Osteocyte (in vitro differentiated cells): ENCODE measurements at regions not wholly inside any gene's neighbourhood (a gene's known extent, or its start where the extent isn't known, plus 50 kb on each side); places are given as distances from the start of the nearest gene placed in this dataset.
"Not testable (repeated sequence)": the region's sequence is repeated elsewhere in the genome, so short reads cannot be mapped to it uniquely, and the experiment has no call there.

ENCODE experiments used
- DNase-seq: peaks from one replicate; pipeline ENCODE4 v3.0.0; 2021; ENCODE audit warnings: mixed read lengths; ENCODE audit not compliant: unreplicated experiment; ENCODE audit errors: extremely low spot score
- H3K27ac Mint-ChIP-seq: one replicate; pipeline ENCODE4 v1.8.0; 2021; ENCODE audit warnings: mild to moderate bottlenecking, mixed read lengths; ENCODE audit not compliant: unreplicated experiment
- H3K27me3 Mint-ChIP-seq: one replicate; pipeline ENCODE4 v1.8.0; 2021; ENCODE audit warnings: mixed read lengths; ENCODE audit not compliant: unreplicated experiment
- H3K36me3 Mint-ChIP-seq: one replicate; pipeline ENCODE4 v1.8.0; 2021; ENCODE audit warnings: mixed read lengths; ENCODE audit not compliant: unreplicated experiment
- H3K4me1 Mint-ChIP-seq: one replicate; pipeline ENCODE4 v1.8.0; 2021; ENCODE audit warnings: mixed read lengths; ENCODE audit not compliant: unreplicated experiment
- H3K4me3 Mint-ChIP-seq: one replicate; pipeline ENCODE4 v1.8.0; 2021; ENCODE audit warnings: mild to moderate bottlenecking, moderate library complexity, mixed read lengths; ENCODE audit not compliant: unreplicated experiment
- H3K9me3 Mint-ChIP-seq: one replicate; pipeline ENCODE4 v1.8.0; 2021; ENCODE audit warnings: mixed read lengths; ENCODE audit not compliant: unreplicated experiment
- TF ChIP-seq, protein P1 (sequence below): fragments of 200-600 bp; sonication (generic); IDR thresholded peaks from 2 replicates; pipeline ENCODE4 v1.5.0; 2021; ENCODE audit warnings: antibody characterized with exemption, mild to moderate bottlenecking, moderate library complexity

GRCh38 chr17:20867436-20867937 lies 175.3 kb downstream of the USP22 start:
- H3K4me3 Mint-ChIP-seq, H3K9me3 Mint-ChIP-seq, H3K27me3 Mint-ChIP-seq, H3K36me3 Mint-ChIP-seq, H3K27ac Mint-ChIP-seq, DNase-seq: not testable (repeated sequence)
- peaks cover 25% of the 10 kb centered on the region for H3K4me1 Mint-ChIP-seq

- H3K27ac Mint-ChIP-seq, H3K9me3 Mint-ChIP-seq, H3K4me3 Mint-ChIP-seq, H3K36me3 Mint-ChIP-seq, H3K27me3 Mint-ChIP-seq: not testable (repeated sequence)
- DNase-seq, result peak; percentile 88
- H3K4me1 Mint-ChIP-seq, result peaks cover 31% of the 10 kb centered on the region
Observed at GRCh38 chr17:20867938-20868661, 174.7 kb downstream of the USP22 start.

DNA sequence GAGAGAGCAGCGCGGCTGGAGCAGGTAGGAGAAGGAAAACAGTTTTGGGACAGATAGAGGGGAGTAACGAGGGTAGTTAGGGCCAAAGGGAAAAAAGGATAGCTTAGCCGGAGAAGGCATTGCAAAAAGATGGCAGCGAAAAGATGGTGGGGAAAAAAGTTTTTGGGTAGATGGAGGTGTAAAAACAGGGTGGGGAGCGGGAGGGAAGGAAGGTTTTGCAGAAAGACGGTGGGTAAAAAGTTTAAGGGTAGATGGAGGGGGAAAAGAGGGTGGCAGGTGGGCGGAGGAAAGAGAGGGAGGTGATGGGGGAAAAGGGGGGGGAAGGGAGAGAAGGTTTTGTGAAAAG lies 174.2 kb downstream of the USP22 start:
- not testable (repeated sequence) for H3K27ac Mint-ChIP-seq, H3K27me3 Mint-ChIP-seq, DNase-seq, H3K36me3 Mint-ChIP-seq, H3K9me3 Mint-ChIP-seq, H3K4me3 Mint-ChIP-seq
- H3K4me1 Mint-ChIP-seq, result peaks cover 36% of the 10 kb centered on the region

- H3K4me3 Mint-ChIP-seq, H3K27me3 Mint-ChIP-seq, DNase-seq, H3K9me3 Mint-ChIP-seq, H3K27ac Mint-ChIP-seq, H3K36me3 Mint-ChIP-seq: not testable (repeated sequence)
- peaks cover 70% of the 10 kb centered on the region for H3K4me1 Mint-ChIP-seq
Observed at GRCh38 chr17:20873173-20873572, 169.6 kb downstream of the USP22 start.

GRCh38 chr17:20873688-20874328 lies 169.0 kb downstream of the USP22 start:
- H3K36me3 Mint-ChIP-seq, H3K4me3 Mint-ChIP-seq, DNase-seq, H3K9me3 Mint-ChIP-seq, H3K27ac Mint-ChIP-seq, H3K27me3 Mint-ChIP-seq: not testable (repeated sequence)
- H3K4me1 Mint-ChIP-seq, result peaks cover 76% of the 10 kb centered on the region

DNA sequence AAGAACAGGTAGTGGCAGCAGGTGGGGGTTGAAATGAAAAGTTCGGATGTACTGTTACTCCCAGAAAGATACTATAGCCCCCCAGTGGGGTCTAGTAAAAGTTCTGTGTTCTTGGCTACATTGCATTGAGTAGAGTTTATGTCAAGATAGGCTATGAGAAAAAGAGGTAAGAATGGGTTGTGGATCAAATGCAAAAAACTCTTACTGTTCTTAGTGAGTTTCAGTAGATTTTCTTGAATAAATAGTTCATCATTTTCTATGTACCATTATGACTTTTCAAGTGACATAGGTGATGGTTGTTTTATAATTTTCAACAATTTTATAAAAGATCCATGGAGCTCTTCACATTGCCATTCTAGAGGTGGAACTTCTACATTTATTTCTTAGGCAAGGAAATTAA lies 165.4 kb downstream of the USP22 start:
- H3K4me3 Mint-ChIP-seq, H3K9me3 Mint-ChIP-seq, DNase-seq, H3K27ac Mint-ChIP-seq, H3K36me3 Mint-ChIP-seq, H3K27me3 Mint-ChIP-seq: not testable (repeated sequence)
- peaks cover 58% of the 10 kb centered on the region for H3K4me1 Mint-ChIP-seq

DNA sequence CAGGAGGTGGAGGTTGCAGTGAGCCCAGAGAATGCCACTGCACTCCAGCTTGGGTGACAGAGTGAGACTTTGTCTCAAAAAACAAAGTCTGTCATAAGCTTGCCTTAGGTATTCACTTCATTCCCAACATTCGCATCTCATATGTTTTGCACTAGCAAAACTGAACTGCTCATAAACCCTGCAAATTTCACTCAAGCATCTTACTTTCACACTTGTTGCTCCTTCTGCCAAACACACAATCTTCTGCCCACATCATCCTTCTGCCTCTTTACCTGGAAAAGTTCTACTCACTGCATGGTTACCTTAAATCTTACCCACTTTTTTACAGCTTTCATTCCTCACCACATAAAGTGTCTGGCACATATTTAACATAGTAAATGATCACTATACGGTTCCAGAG lies 152.5 kb downstream of the USP22 start:
- TF ChIP-seq, protein P1, sequence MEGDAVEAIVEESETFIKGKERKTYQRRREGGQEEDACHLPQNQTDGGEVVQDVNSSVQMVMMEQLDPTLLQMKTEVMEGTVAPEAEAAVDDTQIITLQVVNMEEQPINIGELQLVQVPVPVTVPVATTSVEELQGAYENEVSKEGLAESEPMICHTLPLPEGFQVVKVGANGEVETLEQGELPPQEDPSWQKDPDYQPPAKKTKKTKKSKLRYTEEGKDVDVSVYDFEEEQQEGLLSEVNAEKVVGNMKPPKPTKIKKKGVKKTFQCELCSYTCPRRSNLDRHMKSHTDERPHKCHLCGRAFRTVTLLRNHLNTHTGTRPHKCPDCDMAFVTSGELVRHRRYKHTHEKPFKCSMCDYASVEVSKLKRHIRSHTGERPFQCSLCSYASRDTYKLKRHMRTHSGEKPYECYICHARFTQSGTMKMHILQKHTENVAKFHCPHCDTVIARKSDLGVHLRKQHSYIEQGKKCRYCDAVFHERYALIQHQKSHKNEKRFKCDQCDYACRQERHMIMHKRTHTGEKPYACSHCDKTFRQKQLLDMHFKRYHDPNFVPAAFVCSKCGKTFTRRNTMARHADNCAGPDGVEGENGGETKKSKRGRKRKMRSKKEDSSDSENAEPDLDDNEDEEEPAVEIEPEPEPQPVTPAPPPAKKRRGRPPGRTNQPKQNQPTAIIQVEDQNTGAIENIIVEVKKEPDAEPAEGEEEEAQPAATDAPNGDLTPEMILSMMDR, result no peak
- H3K27ac Mint-ChIP-seq, result no peak overlapping the region
- H3K36me3 Mint-ChIP-seq, result peaks cover 10% of the 10 kb centered on the region
- H3K9me3 Mint-ChIP-seq, result no peaks in the 10 kb centered on the region
- DNase-seq, result no peak
- H3K4me3 Mint-ChIP-seq, result no peak overlapping the region
- peaks cover 27% of the 10 kb centered on the region for H3K4me1 Mint-ChIP-seq
- H3K27me3 Mint-ChIP-seq, result no peaks in the 10 kb centered on the region

GRCh38 chr17:20895426-20895825 lies 147.4 kb downstream of the USP22 start:
- not testable (repeated sequence) for DNase-seq, H3K9me3 Mint-ChIP-seq, H3K27ac Mint-ChIP-seq, H3K4me3 Mint-ChIP-seq, H3K27me3 Mint-ChIP-seq
- Mint-ChIP-seq H3K4me1 (peaks cover 32% of the 10 kb centered on the region), H3K36me3 (peaks cover 21% of the 10 kb centered on the region)
